Choroid plexus epithelial cell (primary cell): ENCODE measurements at regions not wholly inside any gene's neighbourhood (a gene's known extent, or its start where the extent isn't known, plus 50 kb on each side); places are given as distances from the start of the nearest gene placed in this dataset.
A peak's percentile ranks its signal among the peaks of the same experiment; 100 is the strongest.

ENCODE experiments used
- DNase-seq: peaks from one replicate; pipeline ENCODE4 v3.0.0-alpha.2; 2010; ENCODE audit warnings: low read depth
- H3K4me3 ChIP-seq: 2 replicates; pipeline ENCODE4 v1.5.1; 2011; ENCODE audit warnings: low read depth, mild to moderate bottlenecking, control low read depth, low read length, moderate library complexity
- CTCF ChIP-seq: conservative IDR thresholded peaks from 2 replicates; pipeline ENCODE4 v1.5.1; 2011; ENCODE audit warnings: low read depth, mild to moderate bottlenecking, control low read depth, inconsistent platforms, low read length, moderate library complexity

GRCh38 chr2:100627330-100628300 lies 64.8 kb downstream of the PDCL3 start:
- no peak overlapping the region for H3K4me3 ChIP-seq
- DNase-seq, result no peak
- TF ChIP-seq CTCF, result no peak

DNA sequence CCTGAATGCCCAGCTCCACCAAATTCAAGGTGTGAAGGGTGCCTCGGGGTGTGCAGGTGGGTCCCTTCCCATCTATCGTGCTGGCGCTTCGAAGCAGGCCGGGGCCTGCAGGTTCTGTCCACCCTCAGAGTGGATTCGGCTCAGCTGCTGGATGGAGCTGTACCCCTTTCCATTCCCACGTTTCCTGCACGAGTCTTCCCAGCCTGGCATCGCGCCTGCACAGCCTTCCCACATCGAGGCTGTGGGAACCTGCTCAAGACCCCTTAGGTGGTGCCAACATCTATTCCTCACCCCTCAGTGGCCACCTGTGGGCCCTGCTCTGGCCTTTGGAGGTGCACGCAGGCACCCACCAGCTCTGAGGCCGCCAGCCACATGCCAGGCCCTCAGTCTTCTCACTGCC lies 65.7 kb downstream of the PDCL3 start:
- DNase-seq, result no peak
- no peak overlapping the region for H3K4me3 ChIP-seq
- no peak for TF ChIP-seq CTCF

- no peak for TF ChIP-seq CTCF
- no peak overlapping the region for H3K4me3 ChIP-seq
- no peak for DNase-seq
Measured at GRCh38 chr2:100629309-100629708, 66.5 kb downstream of the PDCL3 start.

DNA sequence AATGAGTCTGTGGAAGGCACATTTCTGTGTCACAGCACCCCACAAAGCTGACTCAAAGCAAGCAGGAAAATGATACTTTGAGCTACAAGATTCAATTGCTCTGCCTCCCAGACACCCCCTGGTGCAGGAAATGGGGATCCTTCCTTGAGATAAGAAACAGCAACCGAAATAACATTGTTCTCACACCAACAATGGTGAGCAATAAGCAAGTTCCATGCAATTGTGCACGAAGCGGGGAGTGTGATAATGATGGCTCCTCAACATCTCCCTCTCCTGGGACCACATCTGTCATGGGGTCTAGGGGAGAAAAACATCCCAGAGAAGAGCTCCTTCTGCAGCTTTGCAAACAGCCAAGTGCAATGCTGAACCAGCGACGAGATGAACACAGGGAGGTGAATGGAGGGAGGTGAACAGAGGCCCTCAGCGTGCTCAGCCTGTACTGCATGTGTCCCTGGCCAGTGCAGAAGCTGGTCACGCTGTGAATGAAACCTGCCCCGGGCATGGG lies 67.7 kb downstream of the PDCL3 start:
- DNase-seq, result peak; percentile 13
- peak; percentile 15 for TF ChIP-seq CTCF

GRCh38 chr2:100632037-100632436 lies 69.2 kb downstream of the PDCL3 start:
- TF ChIP-seq CTCF, result no peak
- no peak overlapping the region for H3K4me3 ChIP-seq
- DNase-seq, result no peak

More for the DNA sequence above, 67.7 kb downstream of the PDCL3 start:
- H3K4me3 ChIP-seq, result no peak overlapping the region

- H3K4me3 ChIP-seq, result no peak overlapping the region
- no peak for TF ChIP-seq CTCF
Measured at GRCh38 chr2:100632759-100633158, 70.0 kb downstream of the PDCL3 start.

More at GRCh38 chr2:100632759-100633158, 70.0 kb downstream of the PDCL3 start:
- DNase-seq, result no peak
